ENCODE measurements at regions not wholly inside any gene's neighbourhood (a gene's known extent, or its start where the extent isn't known, plus 50 kb on each side); places are given as distances from the start of the nearest gene placed in this dataset.

- Histone ChIP-seq H3K4me3 (no peak overlapping the region), H3K4me2 (ENCODE audit: control insufficient read depth, insufficient read depth) (no peak overlapping the region), H3K9me3 (replicated peaks; ENCODE audit: control insufficient read depth, insufficient read depth, low read length) (no peaks in the 10 kb centered on the region; the same call in 2 of the 3 replicates), H3K79me2 (ENCODE audit: control insufficient read depth, insufficient read depth, low read length) (no peaks in the 10 kb centered on the region), H3K27ac (ENCODE audit: control insufficient read depth, insufficient read depth) (no peak overlapping the region), H3K9ac (ENCODE audit: control insufficient read depth, insufficient read depth, low read length) (no peak overlapping the region), H4K20me1 (ENCODE audit: control insufficient read depth, insufficient read depth) (no peaks in the 10 kb centered on the region), H2AFZ (ENCODE audit: control insufficient read depth, low read depth, low read length) (no peak overlapping the region), H3K27me3 (replicated peaks in 1 of 2; ENCODE audit: control insufficient read depth in 2 of 2, insufficient read depth in 2 of 2, low read length in 1 of 2) (no peaks in the 10 kb centered on the region; a peak in 1 of 4 replicates), H3K4me1 (ENCODE audit: control insufficient read depth, insufficient read depth, low read length) (no peaks in the 10 kb centered on the region), H3K36me3 (ENCODE audit: control insufficient read depth in 2 of 2, insufficient read depth in 2 of 2, low read length in 1 of 2) (no peaks in the 10 kb centered on the region)
- ChIA-PET SMC1A (ENCODE audit: uncharacterized antibody, unreplicated experiment) (interaction anchor here (1.5 kb wide), 1 partner anchor 30 kb away, joined by 3 read pairs; no protein-coding TSS in a partner anchor), RAD21 (ENCODE audit: unreplicated experiment) (no interaction called here), POLR2A (no interaction called here), CTCF (interaction anchor here (0.8 kb wide), 1 partner anchor 13 kb away, joined by 8 read pairs; no protein-coding TSS in a partner anchor)
- TF ChIP-seq CEBPB (IDR thresholded peaks at IDR 0.05; ENCODE audit: borderline replicate concordance in 1 of 2, low read depth in 2 of 2, low read length in 2 of 2) (no peak), PRDM15 (CRISPR knock-in tag; IDR thresholded peaks at IDR 0.05) (no peak), CEBPZ (IDR thresholded peaks at IDR 0.05; ENCODE audit: low read depth, low read length) (no peak), NFYB (IDR thresholded peaks at IDR 0.05; ENCODE audit: insufficient read depth, low read depth, low read length) (no peak), ELK1 (IDR thresholded peaks at IDR 0.05; ENCODE audit: low read depth, low read length) (no peak), SREBF1 (IDR thresholded peaks at IDR 0.05; ENCODE audit: low read length) (no peak)
- FAIRE-seq (no peak), DNase-seq (ENCODE audit: low read depth, low spot score) (no peak), ATAC-seq (no peak)
- WGBS (ENCODE audit: insufficient coverage, insufficient replicate concordance, low lambda C conversion rate, missing lambda C conversion rate) = 60% methylated on average over 5 of the region's 5 CpGs
- no TSS peak for BruUV-seq (replicated peaks)
- in situ Hi-C loops (cut with MboI) (no loop called here), intact Hi-C loops (cut with micrococcal nuclease; ENCODE audit: unreplicated experiment) (no loop called here)
These were observed 346.1 kb downstream of the LMO4 start for GRCh38 chr1:87674791-87675190.

Measured in GM12878 (cell line).